ENCODE measurements at regions not wholly inside any gene's neighbourhood (a gene's known extent, or its start where the extent isn't known, plus 50 kb on each side); places are given as distances from the start of the nearest gene placed in this dataset.
A peak's percentile ranks its signal among the peaks of the same experiment; 100 is the strongest.

DNA sequence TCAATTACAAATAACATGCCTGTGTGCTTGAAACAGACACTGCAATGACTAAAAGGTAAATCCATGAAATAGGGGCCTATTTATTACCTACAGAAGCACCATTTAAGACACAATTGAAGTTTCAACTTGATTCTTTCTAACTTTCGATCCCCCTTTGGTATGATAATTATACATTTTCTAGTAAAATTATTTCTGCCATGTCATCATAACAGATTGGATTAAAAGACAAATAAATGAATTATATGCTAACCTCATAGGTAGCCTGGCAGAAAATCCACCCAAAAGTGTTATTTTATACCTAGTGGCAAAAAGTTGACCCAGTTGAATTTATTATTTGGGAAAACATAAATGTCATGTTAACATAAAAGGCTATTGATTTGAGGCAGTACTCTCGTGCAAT is 241.1 kb downstream of the RAB38 start:
- Histone ChIP-seq H3K27ac (ENCODE audit: low read length) (no peak overlapping the region), H3K9me3 (ENCODE audit: control insufficient read depth, low read depth, low read length) (no peaks in the 10 kb centered on the region), H3K4me3 (ENCODE audit: low read length) (no peak overlapping the region), H3K36me3 (ENCODE audit: control insufficient read depth, insufficient read depth, low read length) (no peaks in the 10 kb centered on the region), H3K4me1 (ENCODE audit: control insufficient read depth, insufficient read depth, low read length) (no peaks in the 10 kb centered on the region), H3K27me3 (ENCODE audit: control insufficient read depth, insufficient read depth, low read length) (no peaks in the 10 kb centered on the region)
- no peak for DNase-seq
- 83% methylated on average over 1 of the region's 2 CpGs for WGBS (ENCODE audit: insufficient coverage, low lambda C conversion rate)

DNA sequence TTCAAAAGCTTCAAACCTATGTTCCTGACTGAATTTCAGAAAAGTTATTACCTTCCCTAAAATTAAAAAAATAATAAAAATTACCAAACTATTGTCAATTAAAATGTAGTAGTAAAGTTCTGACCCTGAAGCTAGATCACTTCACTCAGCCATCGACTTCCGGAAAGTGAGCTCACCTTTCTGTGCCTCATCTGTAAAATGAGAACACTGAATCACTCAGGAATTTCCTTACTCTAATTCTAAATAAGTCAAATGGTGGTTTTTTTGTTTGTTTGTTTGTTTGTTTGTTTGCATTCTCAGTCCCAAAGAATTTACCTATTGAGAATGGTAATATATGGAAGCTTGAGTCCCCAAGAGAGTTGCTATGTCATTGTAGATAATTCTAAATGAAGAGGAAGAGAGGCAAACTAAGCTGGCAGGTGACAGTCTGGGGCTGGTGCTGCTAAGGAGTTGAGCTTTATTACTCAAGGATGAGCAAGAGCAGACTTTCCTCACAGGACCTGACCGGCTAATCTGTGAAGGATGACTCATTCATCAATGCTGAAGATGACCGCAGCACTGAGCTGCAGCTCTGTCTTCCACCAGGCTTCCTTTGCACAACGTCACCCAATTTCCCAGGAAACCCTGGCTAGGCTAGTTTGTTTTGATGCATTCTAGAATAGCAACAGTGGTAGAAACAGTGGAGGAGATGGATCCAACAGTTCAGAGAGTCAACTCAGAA is 248.8 kb downstream of the RAB38 start:
- 83% methylated on average over 2 of the region's 5 CpGs for WGBS (ENCODE audit: insufficient coverage, low lambda C conversion rate)
- no peak overlapping the region for H3K4me3 ChIP-seq (ENCODE audit: low read length)
- no peaks in the 10 kb centered on the region for H3K36me3 ChIP-seq (ENCODE audit: control insufficient read depth, insufficient read depth, low read length)
- H3K27ac ChIP-seq (ENCODE audit: low read length) = no peak overlapping the region
- H3K27me3 ChIP-seq (ENCODE audit: control insufficient read depth, insufficient read depth, low read length) = no peaks in the 10 kb centered on the region
- peak; percentile 7 to 26 for DNase-seq
- H3K4me1 ChIP-seq (ENCODE audit: control insufficient read depth, insufficient read depth, low read length) = no peaks in the 10 kb centered on the region
- H3K9me3 ChIP-seq (ENCODE audit: control insufficient read depth, low read depth, low read length) = no peaks in the 10 kb centered on the region

DNA sequence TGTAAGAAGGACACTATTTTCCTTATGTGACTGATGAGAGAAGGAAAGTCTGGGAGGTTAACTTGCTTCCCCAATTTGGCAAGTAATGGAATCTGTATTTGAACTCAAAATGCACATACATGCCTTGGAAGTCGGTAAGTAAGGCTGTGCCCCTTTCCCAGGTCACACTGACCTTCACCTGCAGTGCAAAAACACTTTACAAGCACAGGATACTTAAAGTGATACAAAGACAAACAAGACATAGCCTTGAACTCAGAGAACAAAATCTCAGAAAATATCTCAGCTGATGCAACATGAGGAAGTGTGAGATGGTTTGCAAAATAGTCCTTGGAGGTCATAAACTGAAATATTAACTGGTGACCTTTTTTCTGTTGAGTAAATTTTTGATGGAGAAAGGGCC is 251.1 kb downstream of the RAB38 start:
- Histone ChIP-seq H3K36me3 (ENCODE audit: control insufficient read depth, insufficient read depth, low read length) (no peaks in the 10 kb centered on the region), H3K4me3 (ENCODE audit: low read length) (no peak overlapping the region)
- WGBS (ENCODE audit: insufficient coverage, low lambda C conversion rate) = no CpG with 5 or more reads among the region's 1 CpG

DNA sequence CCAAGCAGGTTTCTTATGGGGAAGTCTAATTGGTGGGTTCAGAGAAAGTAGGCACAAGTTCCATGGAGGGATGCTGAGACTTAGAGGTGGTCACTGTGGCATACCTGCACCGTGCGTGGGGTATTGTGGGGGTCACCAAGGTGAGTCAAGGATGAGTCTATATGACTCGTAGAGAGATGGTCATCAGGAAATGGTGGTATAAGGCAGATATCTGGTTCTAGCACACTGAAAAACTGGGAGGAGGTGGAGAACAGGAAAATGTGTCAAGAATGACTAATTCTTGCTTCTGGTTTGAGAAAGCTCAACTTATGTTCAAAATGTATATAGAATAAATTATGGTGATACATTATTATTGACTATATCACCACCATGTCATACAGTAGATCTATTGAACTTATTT is 258.1 kb downstream of the RAB38 start:
- no peaks in the 10 kb centered on the region for H3K9me3 ChIP-seq (ENCODE audit: control insufficient read depth, low read depth, low read length)
- H3K27ac ChIP-seq (ENCODE audit: low read length) = no peak overlapping the region
- no peak overlapping the region for H3K4me3 ChIP-seq (ENCODE audit: low read length)
- H3K27me3 ChIP-seq (ENCODE audit: control insufficient read depth, insufficient read depth, low read length) = no peaks in the 10 kb centered on the region
- H3K36me3 ChIP-seq (ENCODE audit: control insufficient read depth, insufficient read depth, low read length) = no peaks in the 10 kb centered on the region
- no peaks in the 10 kb centered on the region for H3K4me1 ChIP-seq (ENCODE audit: control insufficient read depth, insufficient read depth, low read length)
- WGBS (ENCODE audit: insufficient coverage, low lambda C conversion rate) = 100% methylated on average over 2 of the region's 3 CpGs
- no peak for DNase-seq

More for the DNA sequence above, 251.1 kb downstream of the RAB38 start:
- H3K4me1 ChIP-seq (ENCODE audit: control insufficient read depth, insufficient read depth, low read length) = no peaks in the 10 kb centered on the region
- no peak overlapping the region for H3K27ac ChIP-seq (ENCODE audit: low read length)
- no peaks in the 10 kb centered on the region for H3K27me3 ChIP-seq (ENCODE audit: control insufficient read depth, insufficient read depth, low read length)
- no peak for DNase-seq
- no peaks in the 10 kb centered on the region for H3K9me3 ChIP-seq (ENCODE audit: control insufficient read depth, low read depth, low read length)

- Histone ChIP-seq H3K9me3 (ENCODE audit: control insufficient read depth, low read depth, low read length) (no peaks in the 10 kb centered on the region), H3K27me3 (ENCODE audit: control insufficient read depth, insufficient read depth, low read length) (no peaks in the 10 kb centered on the region), H3K36me3 (ENCODE audit: control insufficient read depth, insufficient read depth, low read length) (no peaks in the 10 kb centered on the region), H3K4me1 (ENCODE audit: control insufficient read depth, insufficient read depth, low read length) (no peaks in the 10 kb centered on the region), H3K4me3 (ENCODE audit: low read length) (no peak overlapping the region), H3K27ac (ENCODE audit: low read length) (no peak overlapping the region)
- 88% methylated on average over 1 of the region's 2 CpGs for WGBS (ENCODE audit: insufficient coverage, low lambda C conversion rate)
- no peak for DNase-seq
These were observed 266.1 kb downstream of the RAB38 start for GRCh38 chr11:87909178-87909577.

- no peaks in the 10 kb centered on the region for H3K9me3 ChIP-seq (ENCODE audit: control insufficient read depth, low read depth, low read length)
- no peaks in the 10 kb centered on the region for H3K4me1 ChIP-seq (ENCODE audit: control insufficient read depth, insufficient read depth, low read length)
- no peaks in the 10 kb centered on the region for H3K36me3 ChIP-seq (ENCODE audit: control insufficient read depth, insufficient read depth, low read length)
- no peaks in the 10 kb centered on the region for H3K27me3 ChIP-seq (ENCODE audit: control insufficient read depth, insufficient read depth, low read length)
- H3K27ac ChIP-seq (ENCODE audit: low read length) = no peak overlapping the region
- no peak overlapping the region for H3K4me3 ChIP-seq (ENCODE audit: low read length)
- no peak for DNase-seq
- WGBS (ENCODE audit: insufficient coverage, low lambda C conversion rate) = 100% methylated on average over 1 of the region's 1 CpG
These were observed 267.2 kb downstream of the RAB38 start for GRCh38 chr11:87908086-87908485.

GRCh38 chr11:87903345-87903744 is 271.9 kb downstream of the RAB38 start:
- H3K4me1 ChIP-seq (ENCODE audit: control insufficient read depth, insufficient read depth, low read length) = no peaks in the 10 kb centered on the region
- no peaks in the 10 kb centered on the region for H3K36me3 ChIP-seq (ENCODE audit: control insufficient read depth, insufficient read depth, low read length)
- WGBS (ENCODE audit: insufficient coverage, low lambda C conversion rate) = 100% methylated on average over 1 of the region's 3 CpGs
- DNase-seq = no peak
- no peaks in the 10 kb centered on the region for H3K9me3 ChIP-seq (ENCODE audit: control insufficient read depth, low read depth, low read length)
- H3K4me3 ChIP-seq (ENCODE audit: low read length) = no peak overlapping the region
- no peaks in the 10 kb centered on the region for H3K27me3 ChIP-seq (ENCODE audit: control insufficient read depth, insufficient read depth, low read length)
- no peak overlapping the region for H3K27ac ChIP-seq (ENCODE audit: low read length)

DNA sequence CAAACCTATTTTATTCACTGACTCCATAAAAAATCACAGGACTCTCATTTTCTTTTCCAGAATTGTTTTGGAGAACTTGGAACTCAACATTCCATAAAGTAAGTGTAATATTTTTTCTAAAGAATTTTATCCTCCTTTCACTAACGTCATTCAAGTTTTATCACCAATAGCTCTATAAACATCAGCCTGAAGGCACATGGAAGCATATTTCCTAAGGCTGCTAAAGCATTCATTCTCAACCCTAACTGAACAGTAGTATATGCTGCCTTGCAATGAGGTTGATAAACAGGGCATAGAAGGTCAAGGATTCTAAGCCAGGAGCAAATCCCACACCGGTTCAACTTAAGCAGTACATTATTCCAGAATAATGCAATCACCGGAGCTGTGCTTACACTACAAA is 273.9 kb downstream of the RAB38 start:
- 20% methylated on average over 1 of the region's 3 CpGs for WGBS (ENCODE audit: insufficient coverage, low lambda C conversion rate)
- Histone ChIP-seq H3K4me3 (ENCODE audit: low read length) (no peak overlapping the region), H3K27ac (ENCODE audit: low read length) (no peak overlapping the region), H3K9me3 (ENCODE audit: control insufficient read depth, low read depth, low read length) (no peaks in the 10 kb centered on the region), H3K4me1 (ENCODE audit: control insufficient read depth, insufficient read depth, low read length) (peaks cover 10% of the 10 kb centered on the region), H3K36me3 (ENCODE audit: control insufficient read depth, insufficient read depth, low read length) (no peaks in the 10 kb centered on the region), H3K27me3 (ENCODE audit: control insufficient read depth, insufficient read depth, low read length) (no peaks in the 10 kb centered on the region)
- no peak for DNase-seq

DNA sequence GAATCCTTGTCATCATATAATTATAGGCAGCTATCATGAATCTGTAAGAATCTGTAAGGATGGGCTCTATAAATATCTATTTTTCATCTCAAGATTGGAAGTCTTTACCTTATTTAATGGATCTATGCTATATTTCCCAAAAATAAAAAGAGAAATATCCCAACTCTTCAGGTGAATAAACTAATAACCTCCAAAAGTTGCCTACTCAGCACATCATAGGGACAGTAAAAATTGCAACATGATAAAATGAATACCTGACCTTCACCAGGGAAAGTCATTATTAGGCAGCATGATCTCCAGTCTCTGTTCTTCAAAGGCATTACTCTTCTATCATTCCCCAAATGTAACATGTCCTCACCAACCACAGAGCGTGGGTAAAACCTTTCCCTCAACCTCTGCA is 277.3 kb downstream of the RAB38 start:
- no peaks in the 10 kb centered on the region for H3K36me3 ChIP-seq (ENCODE audit: control insufficient read depth, insufficient read depth, low read length)
- no peak overlapping the region for H3K27ac ChIP-seq (ENCODE audit: low read length)
- whole genome bisulfite sequencing (ENCODE audit: insufficient coverage, low lambda C conversion rate) = 100% methylated on average over 1 of the region's 1 CpG
- no peak overlapping the region for H3K4me3 ChIP-seq (ENCODE audit: low read length)
- no peaks in the 10 kb centered on the region for H3K9me3 ChIP-seq (ENCODE audit: control insufficient read depth, low read depth, low read length)
- DNase-seq = no peak
- H3K27me3 ChIP-seq (ENCODE audit: control insufficient read depth, insufficient read depth, low read length) = no peaks in the 10 kb centered on the region
- peaks cover 14% of the 10 kb centered on the region for H3K4me1 ChIP-seq (ENCODE audit: control insufficient read depth, insufficient read depth, low read length)

DNA sequence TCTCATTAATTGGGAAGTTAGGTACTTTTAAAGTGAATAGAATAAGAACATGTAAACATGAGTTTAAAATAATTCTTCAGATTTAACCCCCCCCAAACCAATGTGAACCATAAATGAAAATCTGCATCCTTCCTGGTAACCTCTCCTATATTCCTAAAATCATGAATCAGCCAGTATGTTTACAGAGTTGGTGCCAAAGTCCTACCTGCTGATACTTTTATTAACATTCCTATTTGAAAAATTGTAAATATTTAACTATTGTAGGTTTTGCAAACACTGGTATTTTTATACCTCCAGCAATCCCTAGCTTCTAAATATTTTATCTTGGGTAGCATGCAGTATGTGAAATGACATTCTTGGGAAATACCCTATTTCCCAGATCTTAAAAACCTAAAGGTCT is 278.2 kb downstream of the RAB38 start:
- H3K27ac ChIP-seq (ENCODE audit: low read length) = peak overlapping the region; percentile 20

GRCh38 chr11:87894961-87895360 is 280.3 kb downstream of the RAB38 start:
- Histone ChIP-seq H3K4me1 (ENCODE audit: control insufficient read depth, insufficient read depth, low read length) (peaks cover 14% of the 10 kb centered on the region), H3K36me3 (ENCODE audit: control insufficient read depth, insufficient read depth, low read length) (no peaks in the 10 kb centered on the region), H3K27ac (ENCODE audit: low read length) (no peak overlapping the region), H3K27me3 (ENCODE audit: control insufficient read depth, insufficient read depth, low read length) (no peaks in the 10 kb centered on the region), H3K9me3 (ENCODE audit: control insufficient read depth, low read depth, low read length) (no peaks in the 10 kb centered on the region), H3K4me3 (ENCODE audit: low read length) (no peak overlapping the region)
- peak in 1 of 2 donors; percentile 12 for DNase-seq
- WGBS (ENCODE audit: insufficient coverage, low lambda C conversion rate) = no CpG with 5 or more reads among the region's 1 CpG

More for the DNA sequence above, 278.2 kb downstream of the RAB38 start:
- Histone ChIP-seq H3K9me3 (ENCODE audit: control insufficient read depth, low read depth, low read length) (no peaks in the 10 kb centered on the region), H3K4me1 (ENCODE audit: control insufficient read depth, insufficient read depth, low read length) (peaks cover 14% of the 10 kb centered on the region), H3K4me3 (ENCODE audit: low read length) (no peak overlapping the region), H3K36me3 (ENCODE audit: control insufficient read depth, insufficient read depth, low read length) (no peaks in the 10 kb centered on the region), H3K27me3 (ENCODE audit: control insufficient read depth, insufficient read depth, low read length) (no peaks in the 10 kb centered on the region)
- peak; percentile 40 to 68 for DNase-seq

All from large intestine (tissue), 3 donors.